ENCODE measurements at regions not wholly inside any gene's neighbourhood (a gene's known extent, or its start where the extent isn't known, plus 50 kb on each side); places are given as distances from the start of the nearest gene placed in this dataset.

GRCh38 chr11:109739379-109739778, 317.4 kb downstream of the C11orf87 start:
- Histone ChIP-seq H3K9me3 (ENCODE audit: low read depth) (no peaks in the 10 kb centered on the region), H3K27ac (no peak overlapping the region), H3K4me1 (no peaks in the 10 kb centered on the region), H4K20me1 (ENCODE audit: low read depth) (no peaks in the 10 kb centered on the region), H3K36me3 (no peaks in the 10 kb centered on the region), H3F3A (ENCODE audit: low read depth) (no peaks in the 10 kb centered on the region), H3K9ac (no peak overlapping the region), H3K79me2 (ENCODE audit: low read depth) (no peaks in the 10 kb centered on the region), H3K27me3 (no peaks in the 10 kb centered on the region), H3K4me3 (no peak overlapping the region), H3K4me2 (no peak overlapping the region), H2AFZ (replicated peaks) (no peak overlapping the region)
- no peak overlapping the region for H3K27ac Mint-ChIP-seq
- no peak overlapping the region for H3K4me3 Mint-ChIP-seq
- H3K9me3 Mint-ChIP-seq = no peaks in the 10 kb centered on the region
- TF ChIP-seq EZH2phosphoT487 (IDR thresholded peaks at IDR 0.05) (no peak), EZH2 (IDR thresholded peaks at IDR 0.05) (no peak), CTCF (IDR thresholded peaks at IDR 0.05) (no peak)
- DNase-seq (ENCODE audit: low spot score) = no peak
- H3K36me3 Mint-ChIP-seq = no peaks in the 10 kb centered on the region
- H3K4me1 Mint-ChIP-seq = peaks cover 8% of the 10 kb centered on the region
- no peaks in the 10 kb centered on the region for H3K27me3 Mint-ChIP-seq (ENCODE audit: insufficient read depth, low read depth)

- Histone ChIP-seq H3K9ac (no peak overlapping the region), H3K27me3 (no peaks in the 10 kb centered on the region), H3F3A (ENCODE audit: low read depth) (no peaks in the 10 kb centered on the region), H2AFZ (replicated peaks) (no peak overlapping the region), H3K4me2 (no peak overlapping the region), H4K20me1 (ENCODE audit: low read depth) (no peaks in the 10 kb centered on the region), H3K27ac (no peak overlapping the region), H3K36me3 (no peaks in the 10 kb centered on the region), H3K4me3 (no peak overlapping the region), H3K4me1 (no peaks in the 10 kb centered on the region), H3K79me2 (ENCODE audit: low read depth) (no peaks in the 10 kb centered on the region), H3K9me3 (ENCODE audit: low read depth) (no peaks in the 10 kb centered on the region)
- TF ChIP-seq EZH2 (IDR thresholded peaks at IDR 0.05) (no peak), CTCF (IDR thresholded peaks at IDR 0.05) (no peak)
- H3K36me3 Mint-ChIP-seq = no peaks in the 10 kb centered on the region
- DNase-seq (ENCODE audit: low spot score) = no peak
- no peak overlapping the region for H3K4me3 Mint-ChIP-seq
- no peaks in the 10 kb centered on the region for H3K27me3 Mint-ChIP-seq (ENCODE audit: insufficient read depth, low read depth)
- no peaks in the 10 kb centered on the region for H3K9me3 Mint-ChIP-seq
- peaks cover 5% of the 10 kb centered on the region for H3K4me1 Mint-ChIP-seq
- H3K27ac Mint-ChIP-seq = no peak overlapping the region
Measured at GRCh38 chr11:109745996-109746625, 324.1 kb downstream of the C11orf87 start.

DNA sequence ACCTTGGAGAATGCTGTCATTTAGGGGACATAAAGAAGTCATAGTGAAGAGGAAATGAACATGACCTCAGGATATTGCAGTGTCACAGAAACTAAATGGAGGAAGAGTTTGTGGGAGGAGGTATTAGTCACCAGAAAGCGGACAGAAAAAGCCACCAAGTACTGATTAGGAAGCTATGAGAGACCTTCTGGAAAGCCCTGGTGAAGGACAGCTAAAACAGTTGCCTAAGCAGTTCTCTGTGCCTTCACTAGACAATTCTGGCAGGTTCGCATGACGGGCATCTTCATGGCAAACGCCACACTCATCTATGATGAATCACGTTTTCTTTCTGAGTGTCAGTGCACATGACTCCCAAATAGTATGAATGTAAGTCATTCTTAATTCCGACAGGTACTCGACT, 325.8 kb downstream of the C11orf87 start:
- no peaks in the 10 kb centered on the region for H3K27me3 Mint-ChIP-seq (ENCODE audit: insufficient read depth, low read depth)
- H3K4me3 Mint-ChIP-seq = no peak overlapping the region
- Histone ChIP-seq H3K79me2 (ENCODE audit: low read depth) (no peaks in the 10 kb centered on the region), H4K20me1 (ENCODE audit: low read depth) (no peaks in the 10 kb centered on the region), H2AFZ (replicated peaks) (no peak overlapping the region), H3K4me2 (no peak overlapping the region), H3K36me3 (no peaks in the 10 kb centered on the region), H3K9ac (no peak overlapping the region), H3K27me3 (no peaks in the 10 kb centered on the region), H3K4me3 (no peak overlapping the region), H3K9me3 (ENCODE audit: low read depth) (no peaks in the 10 kb centered on the region), H3F3A (ENCODE audit: low read depth) (no peaks in the 10 kb centered on the region), H3K4me1 (no peaks in the 10 kb centered on the region), H3K27ac (no peak overlapping the region)
- DNase-seq (ENCODE audit: low spot score) = no peak
- no peaks in the 10 kb centered on the region for H3K36me3 Mint-ChIP-seq
- no peaks in the 10 kb centered on the region for H3K9me3 Mint-ChIP-seq
- no peak overlapping the region for H3K27ac Mint-ChIP-seq
- TF ChIP-seq EZH2phosphoT487 (IDR thresholded peaks at IDR 0.05) = no peak
- TF ChIP-seq EZH2 (IDR thresholded peaks at IDR 0.05) = no peak
- TF ChIP-seq CTCF (IDR thresholded peaks at IDR 0.05) = no peak
- H3K4me1 Mint-ChIP-seq = peaks cover 5% of the 10 kb centered on the region
